OCI-LY1 (cell line): ENCODE measurements at regions not wholly inside any gene's neighbourhood (a gene's known extent, or its start where the extent isn't known, plus 50 kb on each side); places are given as distances from the start of the nearest gene placed in this dataset.

Experiments used
- EZH2 ChIP-seq: fragments of 200-600 bp; sonication (generic), shearing (Covaris generic); IDR thresholded peaks from 2 replicates; pipeline ENCODE4 v1.8.0; 2017; ENCODE audit warnings: borderline replicate concordance, mixed run types, mild to moderate bottlenecking, antibody characterized with exemption, low read length, moderate library complexity, mixed read lengths
- TF ChIP-seq, protein P1 (sequence below): fragments of 200-600 bp; sonication (generic), shearing (Covaris generic); IDR thresholded peaks from 2 replicates; pipeline ENCODE4 v1.5.1; 2017; ENCODE audit warnings: mild to moderate bottlenecking, antibody characterized with exemption, low read length, moderate library complexity, mixed read lengths

DNA sequence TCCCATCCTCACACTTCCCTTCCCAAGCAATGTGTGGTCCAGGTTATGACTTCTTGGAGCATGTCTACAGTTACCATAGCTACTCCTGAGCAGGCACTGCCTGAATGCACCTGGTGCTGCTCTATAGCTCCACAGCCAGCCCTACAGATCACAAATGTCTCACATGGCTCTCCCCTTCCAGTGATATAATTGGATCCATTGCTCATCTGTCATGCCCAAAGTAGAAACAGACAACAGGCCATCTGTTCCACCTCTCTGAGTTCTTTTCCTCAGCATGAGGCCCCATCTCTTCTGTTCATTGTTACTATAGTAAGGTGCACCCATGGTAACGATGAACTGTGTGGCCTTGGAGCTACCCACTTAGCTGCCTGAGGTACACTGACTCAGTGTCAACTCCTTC is 320.3 kb upstream of the ZC3H12C start:
- TF ChIP-seq, protein P1, sequence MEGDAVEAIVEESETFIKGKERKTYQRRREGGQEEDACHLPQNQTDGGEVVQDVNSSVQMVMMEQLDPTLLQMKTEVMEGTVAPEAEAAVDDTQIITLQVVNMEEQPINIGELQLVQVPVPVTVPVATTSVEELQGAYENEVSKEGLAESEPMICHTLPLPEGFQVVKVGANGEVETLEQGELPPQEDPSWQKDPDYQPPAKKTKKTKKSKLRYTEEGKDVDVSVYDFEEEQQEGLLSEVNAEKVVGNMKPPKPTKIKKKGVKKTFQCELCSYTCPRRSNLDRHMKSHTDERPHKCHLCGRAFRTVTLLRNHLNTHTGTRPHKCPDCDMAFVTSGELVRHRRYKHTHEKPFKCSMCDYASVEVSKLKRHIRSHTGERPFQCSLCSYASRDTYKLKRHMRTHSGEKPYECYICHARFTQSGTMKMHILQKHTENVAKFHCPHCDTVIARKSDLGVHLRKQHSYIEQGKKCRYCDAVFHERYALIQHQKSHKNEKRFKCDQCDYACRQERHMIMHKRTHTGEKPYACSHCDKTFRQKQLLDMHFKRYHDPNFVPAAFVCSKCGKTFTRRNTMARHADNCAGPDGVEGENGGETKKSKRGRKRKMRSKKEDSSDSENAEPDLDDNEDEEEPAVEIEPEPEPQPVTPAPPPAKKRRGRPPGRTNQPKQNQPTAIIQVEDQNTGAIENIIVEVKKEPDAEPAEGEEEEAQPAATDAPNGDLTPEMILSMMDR: no peak
- no peak for TF ChIP-seq EZH2
